ENCODE measurements at regions not wholly inside any gene's neighbourhood (a gene's known extent, or its start where the extent isn't known, plus 50 kb on each side); places are given as distances from the start of the nearest gene placed in this dataset.

- Histone ChIP-seq H3K4me1 (no peaks in the 10 kb centered on the region), H3K9me3 (0 out of 2 replicates have a peak, but pooled peaks cover 3% of the 10 kb centered on the region), H3K4me3 (ENCODE audit: low read depth, low read length) (no peak overlapping the region), H3K36me3 (ENCODE audit: control insufficient read depth, insufficient read depth, low read length) (no peaks in the 10 kb centered on the region; the same call in 1 of the 2 replicates), H3K27me3 (replicated peaks; ENCODE audit: control insufficient read depth, insufficient read depth, low read length) (no peaks in the 10 kb centered on the region)
- CTCF ChIA-PET, result interaction anchor here (1.0 kb wide), 1 partner anchor 59 kb away, joined by 3 read pairs; no protein-coding TSS in a partner anchor
- Mint-ChIP-seq H3K4me1 (ENCODE audit: low read depth, unreplicated experiment) (no peaks in the 10 kb centered on the region), H3K9me3 (ENCODE audit: unreplicated experiment) (no peaks in the 10 kb centered on the region), H3K4me3 (ENCODE audit: unreplicated experiment) (no peak overlapping the region), H3K27ac (ENCODE audit: unreplicated experiment) (no peak overlapping the region), H3K27me3 (ENCODE audit: insufficient read depth, unreplicated experiment) (no peaks in the 10 kb centered on the region), H3K36me3 (ENCODE audit: insufficient read depth, unreplicated experiment) (no peaks in the 10 kb centered on the region)
- TF ChIP-seq CTCF (IDR thresholded peaks at IDR 0.05; ENCODE audit: insufficient read depth in 1 of 2, low read depth in 1 of 2, low read length in 1 of 2, severe bottlenecking in 1 of 2, unreplicated experiment in 1 of 2), result no peak
- no TSS peak for BruUV-seq (replicated peaks)
- POLR2A ChIA-PET, result no interaction called here
- DNase-seq, result no peak
- intact Hi-C loops (cut with micrococcal nuclease; ENCODE audit: unreplicated experiment), result no loop called here
Observed at GRCh38 chr7:156556083-156556482, 84.5 kb upstream of the RNF32 start.

GRCh38 chr7:156554488-156554887, 86.1 kb upstream of the RNF32 start:
- H3K9me3 ChIP-seq, result 0 out of 2 replicates have a peak, but pooled peaks cover 3% of the 10 kb centered on the region
- DNase-seq, result no peak
- no peaks in the 10 kb centered on the region for H3K27me3 ChIP-seq (replicated peaks; ENCODE audit: control insufficient read depth, insufficient read depth, low read length)
- H3K4me3 ChIP-seq (ENCODE audit: low read depth, low read length), result no peak overlapping the region
- Mint-ChIP-seq H3K4me1 (ENCODE audit: low read depth, unreplicated experiment) (no peaks in the 10 kb centered on the region), H3K36me3 (ENCODE audit: insufficient read depth, unreplicated experiment) (peaks cover 4% of the 10 kb centered on the region), H3K27me3 (ENCODE audit: insufficient read depth, unreplicated experiment) (no peaks in the 10 kb centered on the region), H3K4me3 (ENCODE audit: unreplicated experiment) (no peak overlapping the region), H3K9me3 (ENCODE audit: unreplicated experiment) (no peaks in the 10 kb centered on the region), H3K27ac (ENCODE audit: unreplicated experiment) (no peak overlapping the region)
- BruUV-seq (replicated peaks), result no TSS peak
- TF ChIP-seq CTCF (IDR thresholded peaks at IDR 0.05; ENCODE audit: insufficient read depth in 1 of 2, low read depth in 1 of 2, low read length in 1 of 2, severe bottlenecking in 1 of 2, unreplicated experiment in 1 of 2), result no peak
- no peaks in the 10 kb centered on the region for H3K4me1 ChIP-seq
- ChIA-PET POLR2A (no interaction called here), CTCF (no interaction called here)
- H3K36me3 ChIP-seq (ENCODE audit: control insufficient read depth, insufficient read depth, low read length), result peaks cover 2% of the 10 kb centered on the region; the same call in 1 of the 2 replicates
- intact Hi-C loops (cut with micrococcal nuclease; ENCODE audit: unreplicated experiment), result no loop called here

- ChIA-PET CTCF (no interaction called here), POLR2A (no interaction called here)
- intact Hi-C loops (cut with micrococcal nuclease; ENCODE audit: unreplicated experiment), result no loop called here
- Mint-ChIP-seq H3K36me3 (ENCODE audit: insufficient read depth, unreplicated experiment) (peaks cover 8% of the 10 kb centered on the region), H3K27ac (ENCODE audit: unreplicated experiment) (no peak overlapping the region), H3K4me3 (ENCODE audit: unreplicated experiment) (no peak overlapping the region), H3K9me3 (ENCODE audit: unreplicated experiment) (peaks cover 10% of the 10 kb centered on the region), H3K27me3 (ENCODE audit: insufficient read depth, unreplicated experiment) (no peaks in the 10 kb centered on the region), H3K4me1 (ENCODE audit: low read depth, unreplicated experiment) (peaks cover 13% of the 10 kb centered on the region)
- DNase-seq, result no peak
- no TSS peak for BruUV-seq (replicated peaks)
- 0 out of 2 replicates have a peak, but pooled peaks cover 2% of the 10 kb centered on the region for H3K36me3 ChIP-seq (ENCODE audit: control insufficient read depth, insufficient read depth, low read length)
- no peaks in the 10 kb centered on the region for H3K27me3 ChIP-seq (replicated peaks; ENCODE audit: control insufficient read depth, insufficient read depth, low read length)
- peaks cover 9% of the 10 kb centered on the region; the same call in 1 of the 2 replicates for H3K4me1 ChIP-seq
- no peak overlapping the region for H3K4me3 ChIP-seq (ENCODE audit: low read depth, low read length)
- no peak for TF ChIP-seq CTCF (IDR thresholded peaks at IDR 0.05; ENCODE audit: insufficient read depth in 1 of 2, low read depth in 1 of 2, low read length in 1 of 2, severe bottlenecking in 1 of 2, unreplicated experiment in 1 of 2)
- H3K9me3 ChIP-seq, result 0 out of 2 replicates have a peak, but pooled peaks cover 3% of the 10 kb centered on the region
Observed at GRCh38 chr7:156549636-156550035, 90.9 kb upstream of the RNF32 start.
